Mesothelial cell of epicardium (in vitro differentiated cells): ENCODE measurements at regions not wholly inside any gene's neighbourhood (a gene's known extent, or its start where the extent isn't known, plus 50 kb on each side); places are given as distances from the start of the nearest gene placed in this dataset.

Experiments used
- DNase-seq, 2 experiments: peaks; one replicate each; pipeline ENCODE4 v3.0.0; 2021; ENCODE audit warnings: low spot score in 2 of 2; ENCODE audit not compliant: unreplicated experiment in 2 of 2
- H3K27ac Mint-ChIP-seq: 2 replicates; pipeline ENCODE4 v1.8.0; 2021; ENCODE audit warnings: mixed read lengths
- H3K27me3 Mint-ChIP-seq: 2 replicates; pipeline ENCODE4 v1.8.0; 2021; ENCODE audit warnings: low read depth, mixed read lengths
- H3K36me3 Mint-ChIP-seq: 2 replicates; pipeline ENCODE4 v1.8.0; 2021; ENCODE audit warnings: mixed read lengths
- H3K4me1 Mint-ChIP-seq: 2 replicates; pipeline ENCODE4 v1.8.0; 2021; ENCODE audit warnings: mixed read lengths
- H3K4me3 Mint-ChIP-seq: 2 replicates; pipeline ENCODE4 v1.8.0; 2021; ENCODE audit warnings: mild to moderate bottlenecking, moderate library complexity, mixed read lengths
- H3K9me3 Mint-ChIP-seq: 2 replicates; pipeline ENCODE4 v1.8.0; 2021; ENCODE audit warnings: mixed read lengths
- CTCF ChIP-seq: fragments of 200-600 bp; sonication (generic); IDR thresholded peaks from one replicate; pipeline ENCODE4 v1.5.0; 2021; ENCODE audit warnings: antibody characterized with exemption; ENCODE audit not compliant: unreplicated experiment

DNA sequence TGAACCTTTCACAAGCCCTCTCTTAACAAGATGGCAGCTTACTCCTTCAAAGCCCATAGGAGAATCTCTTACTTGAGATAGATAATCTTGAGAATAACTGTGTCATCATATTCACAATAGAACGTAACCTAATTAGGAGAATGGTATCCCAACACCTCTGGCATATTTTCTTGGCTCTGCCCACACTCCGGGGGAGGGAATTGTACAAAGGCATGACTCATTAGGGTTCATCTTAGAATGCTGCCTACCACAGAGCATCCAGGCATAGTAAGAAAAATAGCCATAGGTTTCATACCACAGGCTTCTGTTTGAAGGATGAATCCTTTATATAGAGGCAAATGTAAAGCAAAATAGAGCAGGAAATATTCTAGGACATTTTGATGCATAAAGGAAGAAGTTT, 1100.6 kb upstream of the CITED2 start:
- Mint-ChIP-seq H3K27me3 (no peaks in the 10 kb centered on the region), H3K4me1 (peaks cover 4% of the 10 kb centered on the region), H3K9me3 (peaks cover 3% of the 10 kb centered on the region), H3K27ac (no peak overlapping the region), H3K4me3 (no peak overlapping the region), H3K36me3 (no peaks in the 10 kb centered on the region)
- TF ChIP-seq CTCF, result no peak
- no peak for DNase-seq

DNA sequence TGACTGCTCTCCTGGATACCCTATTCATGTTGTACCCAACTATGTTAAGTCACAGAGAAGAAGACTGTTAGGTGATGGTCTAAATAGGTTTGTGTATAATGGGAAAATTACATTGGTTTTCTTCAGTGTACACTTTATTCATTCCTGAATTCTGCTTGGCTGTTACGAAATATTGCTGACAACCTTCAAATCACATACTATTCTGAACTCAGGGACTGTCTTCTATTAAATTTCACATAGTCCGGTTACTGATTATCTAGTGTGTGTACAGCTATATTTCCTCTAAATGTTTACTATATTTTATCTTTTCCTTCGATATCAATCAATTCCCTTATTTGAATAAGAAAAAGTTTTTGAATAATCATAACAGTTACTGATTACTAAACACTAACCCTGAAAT, 1090.3 kb upstream of the CITED2 start:
- no peak for DNase-seq
- H3K9me3 Mint-ChIP-seq, result peaks cover 34% of the 10 kb centered on the region
- H3K27me3 Mint-ChIP-seq, result no peaks in the 10 kb centered on the region
- no peak overlapping the region for H3K27ac Mint-ChIP-seq
- H3K4me3 Mint-ChIP-seq, result no peak overlapping the region
- H3K36me3 Mint-ChIP-seq, result peaks cover 10% of the 10 kb centered on the region
- peaks cover 17% of the 10 kb centered on the region for H3K4me1 Mint-ChIP-seq
- TF ChIP-seq CTCF, result no peak

DNA sequence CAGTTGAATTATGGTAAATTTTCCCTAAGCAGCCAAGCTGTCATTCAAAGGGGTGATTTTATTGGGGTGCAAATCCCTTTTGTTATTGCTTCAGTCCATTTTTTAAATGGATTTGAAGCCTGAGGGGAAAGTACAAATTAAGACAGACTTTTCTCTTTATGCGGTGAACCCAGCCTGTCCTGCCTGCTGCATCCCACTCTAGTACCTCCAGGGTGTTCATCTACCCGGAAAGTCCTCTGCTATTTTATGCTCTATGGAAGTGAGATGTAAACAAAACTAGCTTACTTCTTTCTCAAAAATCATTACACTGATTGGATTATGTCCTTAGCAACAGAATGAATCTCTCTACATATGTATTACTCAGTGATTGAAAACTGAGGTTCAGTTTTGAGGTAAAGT, 1088.9 kb upstream of the CITED2 start:
- peaks cover 28% of the 10 kb centered on the region for H3K9me3 Mint-ChIP-seq
- H3K4me3 Mint-ChIP-seq, result no peak overlapping the region
- no peak for DNase-seq
- no peak for TF ChIP-seq CTCF
- peak overlapping the region; percentile 81 for H3K27ac Mint-ChIP-seq
- H3K4me1 Mint-ChIP-seq, result peaks cover 28% of the 10 kb centered on the region
- no peaks in the 10 kb centered on the region for H3K27me3 Mint-ChIP-seq
- H3K36me3 Mint-ChIP-seq, result peaks cover 10% of the 10 kb centered on the region

- H3K36me3 Mint-ChIP-seq, result peaks cover 10% of the 10 kb centered on the region
- H3K4me1 Mint-ChIP-seq, result peaks cover 31% of the 10 kb centered on the region
These were observed 1088.2 kb upstream of the CITED2 start for GRCh38 chr6:140462453-140463311.

DNA sequence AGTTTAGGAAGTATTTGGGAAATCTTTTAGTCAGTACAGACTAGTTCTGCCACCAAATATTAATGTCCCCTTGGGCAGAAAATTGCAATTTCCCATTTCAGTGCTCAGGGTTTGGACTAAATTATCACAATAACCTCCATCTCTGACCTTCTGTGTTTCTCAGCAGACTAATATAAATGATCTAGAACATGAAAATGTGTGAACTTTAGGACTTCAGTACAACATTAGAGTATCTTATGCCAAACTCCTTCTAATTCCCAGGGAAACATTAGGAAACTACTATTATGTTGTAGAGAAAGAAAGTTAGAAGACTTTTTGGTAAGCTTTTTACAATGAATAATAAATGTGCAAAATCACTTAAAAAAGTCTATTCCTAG, 1087.6 kb upstream of the CITED2 start:
- no peak for TF ChIP-seq CTCF
- no peak for DNase-seq
- Mint-ChIP-seq H3K4me3 (no peak overlapping the region), H3K27ac (peak overlapping the region; percentile 81), H3K9me3 (peaks cover 24% of the 10 kb centered on the region), H3K36me3 (peaks cover 8% of the 10 kb centered on the region), H3K27me3 (no peaks in the 10 kb centered on the region), H3K4me1 (peaks cover 31% of the 10 kb centered on the region)

More at GRCh38 chr6:140462453-140463311, 1088.2 kb upstream of the CITED2 start:
- DNase-seq, result no peak
- Mint-ChIP-seq H3K4me3 (no peak overlapping the region), H3K27me3 (no peaks in the 10 kb centered on the region), H3K27ac (peak overlapping the region; percentile 81), H3K9me3 (peaks cover 28% of the 10 kb centered on the region)
- TF ChIP-seq CTCF, result no peak

DNA sequence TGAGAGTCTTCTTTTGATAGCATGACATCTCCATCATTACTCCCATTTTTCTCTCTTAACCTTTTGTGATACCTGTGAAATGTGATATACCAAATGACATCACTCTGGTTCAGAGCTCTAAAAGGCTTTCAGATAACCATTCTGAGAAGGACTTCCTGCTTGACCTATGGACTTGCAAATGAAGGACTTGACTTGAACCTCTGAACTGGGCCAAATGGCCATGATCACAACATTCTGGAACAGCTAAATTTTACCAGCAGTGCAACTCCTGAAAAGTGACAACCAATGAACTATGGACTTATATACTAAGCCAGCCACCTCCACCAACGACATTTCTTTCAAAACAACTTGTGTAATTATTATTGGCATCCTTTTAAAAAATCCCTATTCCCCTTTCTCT, 1085.8 kb upstream of the CITED2 start:
- H3K4me3 Mint-ChIP-seq, result no peak overlapping the region
- no peak overlapping the region for H3K27ac Mint-ChIP-seq
- no peaks in the 10 kb centered on the region for H3K27me3 Mint-ChIP-seq
- H3K36me3 Mint-ChIP-seq, result no peaks in the 10 kb centered on the region
- TF ChIP-seq CTCF, result no peak
- no peak for DNase-seq
- H3K4me1 Mint-ChIP-seq, result peaks cover 31% of the 10 kb centered on the region
- H3K9me3 Mint-ChIP-seq, result peaks cover 20% of the 10 kb centered on the region
